ENCODE measurements at regions not wholly inside any gene's neighbourhood (a gene's known extent, or its start where the extent isn't known, plus 50 kb on each side); places are given as distances from the start of the nearest gene placed in this dataset.

GRCh38 chr16:59697236-59697635 lies 963.1 kb upstream of the GOT2 start:
- H3K27ac ChIP-seq: no peak overlapping the region
- no peak for DNase-seq (ENCODE audit: low spot score)
- no peaks in the 10 kb centered on the region for H3K36me3 ChIP-seq
- H3K9me3 ChIP-seq: no peaks in the 10 kb centered on the region
- no peak overlapping the region for H3K4me3 ChIP-seq
- TF ChIP-seq CTCF (IDR thresholded peaks at IDR 0.05): no peak
- no peaks in the 10 kb centered on the region for H3K4me1 ChIP-seq
- H3K27me3 ChIP-seq: no peaks in the 10 kb centered on the region

GRCh38 chr16:59696495-59696894 lies 962.4 kb upstream of the GOT2 start:
- no peaks in the 10 kb centered on the region for H3K4me1 ChIP-seq
- no peaks in the 10 kb centered on the region for H3K36me3 ChIP-seq
- H3K4me3 ChIP-seq: no peak overlapping the region
- H3K27ac ChIP-seq: no peak overlapping the region
- H3K27me3 ChIP-seq: no peaks in the 10 kb centered on the region
- DNase-seq (ENCODE audit: low spot score): no peak
- TF ChIP-seq CTCF (IDR thresholded peaks at IDR 0.05): no peak
- H3K9me3 ChIP-seq: no peaks in the 10 kb centered on the region

- TF ChIP-seq CTCF (IDR thresholded peaks at IDR 0.05): no peak
- Histone ChIP-seq H3K9me3 (no peaks in the 10 kb centered on the region), H3K27ac (no peak overlapping the region)
Observed at GRCh38 chr16:59690216-59690615, 956.1 kb upstream of the GOT2 start.

GRCh38 chr16:59688006-59688405 lies 953.9 kb upstream of the GOT2 start:
- no peak overlapping the region for H3K4me3 ChIP-seq
- H3K27me3 ChIP-seq: no peaks in the 10 kb centered on the region
- TF ChIP-seq CTCF (IDR thresholded peaks at IDR 0.05): no peak

More at GRCh38 chr16:59690216-59690615, 956.1 kb upstream of the GOT2 start:
- no peaks in the 10 kb centered on the region for H3K27me3 ChIP-seq
- no peak for DNase-seq (ENCODE audit: low spot score)
- H3K36me3 ChIP-seq: no peaks in the 10 kb centered on the region
- H3K4me1 ChIP-seq: no peaks in the 10 kb centered on the region
- no peak overlapping the region for H3K4me3 ChIP-seq

GRCh38 chr16:59686405-59686804 lies 952.3 kb upstream of the GOT2 start:
- Histone ChIP-seq H3K27me3 (no peaks in the 10 kb centered on the region), H3K4me3 (no peak overlapping the region), H3K36me3 (no peaks in the 10 kb centered on the region), H3K9me3 (no peaks in the 10 kb centered on the region), H3K27ac (no peak overlapping the region), H3K4me1 (no peaks in the 10 kb centered on the region)
- no peak for DNase-seq (ENCODE audit: low spot score)
- TF ChIP-seq CTCF (IDR thresholded peaks at IDR 0.05): no peak

More at GRCh38 chr16:59688006-59688405, 953.9 kb upstream of the GOT2 start:
- Histone ChIP-seq H3K9me3 (no peaks in the 10 kb centered on the region), H3K36me3 (no peaks in the 10 kb centered on the region), H3K4me1 (no peaks in the 10 kb centered on the region), H3K27ac (no peak overlapping the region)
- DNase-seq (ENCODE audit: low spot score): no peak

GRCh38 chr16:59684911-59685310 lies 950.8 kb upstream of the GOT2 start:
- H3K36me3 ChIP-seq: no peaks in the 10 kb centered on the region

More at GRCh38 chr16:59684911-59685310, 950.8 kb upstream of the GOT2 start:
- Histone ChIP-seq H3K27me3 (no peaks in the 10 kb centered on the region), H3K27ac (no peak overlapping the region), H3K9me3 (no peaks in the 10 kb centered on the region), H3K4me3 (no peak overlapping the region), H3K4me1 (no peaks in the 10 kb centered on the region)
- DNase-seq (ENCODE audit: low spot score): no peak
- TF ChIP-seq CTCF (IDR thresholded peaks at IDR 0.05): no peak
